IMR-90 (cell line): ENCODE measurements at regions not wholly inside any gene's neighbourhood (a gene's known extent, or its start where the extent isn't known, plus 50 kb on each side); places are given as distances from the start of the nearest gene placed in this dataset.

ENCODE experiments used
- CEBPB ChIP-seq: IDR thresholded peaks from 2 replicates; pipeline ENCODE4 v1.6.1; 2012; ENCODE audit warnings: low read depth, low read length, improper control_type of control experiment
- CHD1 ChIP-seq: IDR thresholded peaks from 2 replicates; pipeline ENCODE4 v1.6.1; 2012; ENCODE audit warnings: low read depth, low read length, improper control_type of control experiment
- MXI1 ChIP-seq: IDR thresholded peaks from 2 replicates; pipeline ENCODE4 v1.6.1; 2012; ENCODE audit warnings: low read depth, mild to moderate bottlenecking, low read length, moderate library complexity, borderline replicate concordance
- NFE2L2 ChIP-seq: fragments of 150-350 bp; IDR thresholded peaks from 2 replicates; pipeline ENCODE4 v1.6.1; 2016; ENCODE audit warnings: low read depth, mild to moderate bottlenecking, low read length
- POLR2A ChIP-seq: IDR thresholded peaks from 2 replicates; pipeline ENCODE4 v1.6.1; 2012; ENCODE audit warnings: mild to moderate bottlenecking, low read depth, low read length
- RAD21 ChIP-seq: IDR thresholded peaks from 2 replicates; pipeline ENCODE4 v1.6.1; 2012; ENCODE audit warnings: low read length, improper control_type of control experiment
- RFX5 ChIP-seq: IDR thresholded peaks from 2 replicates; pipeline ENCODE4 v1.8.0; 2012; ENCODE audit warnings: low read depth, mild to moderate bottlenecking, low read length, moderate library complexity
- SMC3 ChIP-seq: fragments of 150-350 bp; IDR thresholded peaks from 2 replicates; pipeline ENCODE4 v1.6.1; 2016; ENCODE audit warnings: low read depth, mild to moderate bottlenecking, antibody characterized with exemption, low read length, moderate library complexity
- TF ChIP-seq, protein P1 (sequence below): conservative IDR thresholded peaks from 2 replicates; pipeline ENCODE4 v1.5.1; 2012; ENCODE audit warnings: mild to moderate bottlenecking, low read depth, low read length, improper control_type of control experiment
- TF ChIP-seq, protein P2 (sequence below): fragments of 150-350 bp; IDR thresholded peaks from 2 replicates; pipeline ENCODE4 v1.6.1; 2017; ENCODE audit warnings: mild to moderate bottlenecking, antibody characterized with exemption, low read length, low read depth

GRCh38 chr2:173843526-173843925 is 121.6 kb downstream of the SP3 start:
- no peak for TF ChIP-seq RAD21
- TF ChIP-seq, protein P1, sequence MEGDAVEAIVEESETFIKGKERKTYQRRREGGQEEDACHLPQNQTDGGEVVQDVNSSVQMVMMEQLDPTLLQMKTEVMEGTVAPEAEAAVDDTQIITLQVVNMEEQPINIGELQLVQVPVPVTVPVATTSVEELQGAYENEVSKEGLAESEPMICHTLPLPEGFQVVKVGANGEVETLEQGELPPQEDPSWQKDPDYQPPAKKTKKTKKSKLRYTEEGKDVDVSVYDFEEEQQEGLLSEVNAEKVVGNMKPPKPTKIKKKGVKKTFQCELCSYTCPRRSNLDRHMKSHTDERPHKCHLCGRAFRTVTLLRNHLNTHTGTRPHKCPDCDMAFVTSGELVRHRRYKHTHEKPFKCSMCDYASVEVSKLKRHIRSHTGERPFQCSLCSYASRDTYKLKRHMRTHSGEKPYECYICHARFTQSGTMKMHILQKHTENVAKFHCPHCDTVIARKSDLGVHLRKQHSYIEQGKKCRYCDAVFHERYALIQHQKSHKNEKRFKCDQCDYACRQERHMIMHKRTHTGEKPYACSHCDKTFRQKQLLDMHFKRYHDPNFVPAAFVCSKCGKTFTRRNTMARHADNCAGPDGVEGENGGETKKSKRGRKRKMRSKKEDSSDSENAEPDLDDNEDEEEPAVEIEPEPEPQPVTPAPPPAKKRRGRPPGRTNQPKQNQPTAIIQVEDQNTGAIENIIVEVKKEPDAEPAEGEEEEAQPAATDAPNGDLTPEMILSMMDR: no peak
- TF ChIP-seq SMC3: no peak
- no peak for TF ChIP-seq RFX5
- no peak for TF ChIP-seq MXI1
- TF ChIP-seq, protein P2, sequence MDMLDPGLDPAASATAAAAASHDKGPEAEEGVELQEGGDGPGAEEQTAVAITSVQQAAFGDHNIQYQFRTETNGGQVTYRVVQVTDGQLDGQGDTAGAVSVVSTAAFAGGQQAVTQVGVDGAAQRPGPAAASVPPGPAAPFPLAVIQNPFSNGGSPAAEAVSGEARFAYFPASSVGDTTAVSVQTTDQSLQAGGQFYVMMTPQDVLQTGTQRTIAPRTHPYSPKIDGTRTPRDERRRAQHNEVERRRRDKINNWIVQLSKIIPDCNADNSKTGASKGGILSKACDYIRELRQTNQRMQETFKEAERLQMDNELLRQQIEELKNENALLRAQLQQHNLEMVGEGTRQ: no peak
- TF ChIP-seq NFE2L2: no peak
- no peak for TF ChIP-seq CHD1
- TF ChIP-seq POLR2A: no peak
- TF ChIP-seq CEBPB: no peak
